ENCODE measurements at regions not wholly inside any gene's neighbourhood (a gene's known extent, or its start where the extent isn't known, plus 50 kb on each side); places are given as distances from the start of the nearest gene placed in this dataset.

DNA sequence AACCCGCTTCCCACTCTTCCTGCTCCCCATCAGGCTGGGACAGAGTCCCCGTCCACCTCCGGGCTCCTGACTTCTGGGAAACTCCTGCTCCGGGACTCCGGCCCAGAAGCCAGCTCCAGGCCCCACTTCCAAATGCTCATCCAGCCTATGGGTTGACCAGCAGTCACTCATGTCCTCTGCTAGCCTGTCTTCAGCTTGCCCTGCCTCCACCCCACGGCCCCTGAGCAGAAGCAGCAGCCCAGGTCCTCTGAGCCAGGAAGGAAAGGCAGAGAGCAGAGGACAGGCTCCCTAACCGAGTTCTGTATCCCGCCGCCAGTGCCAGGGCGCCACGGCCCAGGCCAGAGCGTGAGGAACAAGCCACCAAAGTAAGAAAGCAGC, 86.4 kb upstream of the ID2 start:
- TF ChIP-seq POLR2A (IDR thresholded peaks at IDR 0.05; ENCODE audit: extremely low read depth, insufficient read length) = no peak
- TF ChIP-seq, protein P1, sequence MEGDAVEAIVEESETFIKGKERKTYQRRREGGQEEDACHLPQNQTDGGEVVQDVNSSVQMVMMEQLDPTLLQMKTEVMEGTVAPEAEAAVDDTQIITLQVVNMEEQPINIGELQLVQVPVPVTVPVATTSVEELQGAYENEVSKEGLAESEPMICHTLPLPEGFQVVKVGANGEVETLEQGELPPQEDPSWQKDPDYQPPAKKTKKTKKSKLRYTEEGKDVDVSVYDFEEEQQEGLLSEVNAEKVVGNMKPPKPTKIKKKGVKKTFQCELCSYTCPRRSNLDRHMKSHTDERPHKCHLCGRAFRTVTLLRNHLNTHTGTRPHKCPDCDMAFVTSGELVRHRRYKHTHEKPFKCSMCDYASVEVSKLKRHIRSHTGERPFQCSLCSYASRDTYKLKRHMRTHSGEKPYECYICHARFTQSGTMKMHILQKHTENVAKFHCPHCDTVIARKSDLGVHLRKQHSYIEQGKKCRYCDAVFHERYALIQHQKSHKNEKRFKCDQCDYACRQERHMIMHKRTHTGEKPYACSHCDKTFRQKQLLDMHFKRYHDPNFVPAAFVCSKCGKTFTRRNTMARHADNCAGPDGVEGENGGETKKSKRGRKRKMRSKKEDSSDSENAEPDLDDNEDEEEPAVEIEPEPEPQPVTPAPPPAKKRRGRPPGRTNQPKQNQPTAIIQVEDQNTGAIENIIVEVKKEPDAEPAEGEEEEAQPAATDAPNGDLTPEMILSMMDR (IDR thresholded peaks at IDR 0.05; ENCODE audit: low read depth, low read length) = no peak

Data from NB4 (cell line).